CD4-positive, alpha-beta T cell (primary cell): ENCODE measurements at regions not wholly inside any gene's neighbourhood (a gene's known extent, or its start where the extent isn't known, plus 50 kb on each side); places are given as distances from the start of the nearest gene placed in this dataset.

ENCODE experiments used
- ATAC-seq: fragments of 200-7000 bp; cut with Tn5 transposase; one replicate; pipeline ENCODE4 v1.10.0; 2022; ENCODE audit warnings: mild to moderate bottlenecking; ENCODE audit not compliant: poor library complexity
- CTCF ChIA-PET: fragments of 350-600 bp; sonication (Branson Sonifier 250); formaldehyde crosslinking; loops from one replicate; lab custom pipeline; 2021; ENCODE audit warnings: antibody characterized with exemption, inconsistent platforms; lab: Charles Lee
- POLR2A ChIA-PET: fragments of 350-600 bp; sonication (Branson Sonifier 250); formaldehyde crosslinking; loops from one replicate; lab custom pipeline; 2021; ENCODE audit warnings: antibody characterized with exemption, inconsistent platforms; lab: Charles Lee
- DNase-seq, 14 experiments: peaks; one replicate each; pipeline ENCODE4 v3.0.0-alpha.2; 2013 to 2020; ENCODE audit warnings: mixed read lengths in 2 of 14
- H3K27ac ChIP-seq, 2 donors: one replicate each; pipeline versions ENCODE4 v1.5.1 to v1.7.0; 2013; ENCODE audit warnings: low read length in 2 of 2, low read depth in 1 of 2, mild to moderate bottlenecking in 1 of 2
- H3K27me3 ChIP-seq, 2 experiments: 1 replicate in 1 of 2; 2 replicates in 1 of 2; pipeline versions ENCODE4 v1.6.1 to v1.7.0; 2013; ENCODE audit warnings: low read length in 2 of 2, control low read depth in 1 of 2, mild to moderate bottlenecking in 1 of 2, moderate library complexity in 1 of 2; ENCODE audit not compliant: insufficient read depth in 2 of 2, control insufficient read depth in 1 of 2
- H3K36me3 ChIP-seq: one replicate; pipeline ENCODE4 v1.6.1; 2013; ENCODE audit warnings: low read length, control low read depth; ENCODE audit not compliant: insufficient read depth
- H3K4me1 ChIP-seq: one replicate; pipeline ENCODE4 v1.6.1; 2013; ENCODE audit warnings: low read length, control low read depth; ENCODE audit not compliant: insufficient read depth
- H3K4me3 ChIP-seq: one replicate; pipeline ENCODE4 v1.5.1; 2013; ENCODE audit warnings: mild to moderate bottlenecking, low read length, moderate library complexity
- H3K9me3 ChIP-seq, 2 experiments: 1 replicate in 1 of 2; 2 replicates in 1 of 2; pipeline versions ENCODE4 v1.6.1 to v1.7.0; 2013; ENCODE audit warnings: low read length in 2 of 2, mild to moderate bottlenecking in 2 of 2, control low read depth in 1 of 2, moderate library complexity in 1 of 2; ENCODE audit not compliant: control insufficient read depth in 1 of 2, insufficient read depth in 1 of 2
- H3K27ac Mint-ChIP-seq: one replicate; pipeline ENCODE4 v1.8.0; 2020; ENCODE audit warnings: mixed read lengths
- H3K27me3 Mint-ChIP-seq: one replicate; pipeline ENCODE4 v1.8.0; 2021; ENCODE audit warnings: mixed read lengths
- H3K36me3 Mint-ChIP-seq: one replicate; pipeline ENCODE4 v1.8.0; 2021; ENCODE audit warnings: low read depth, mixed read lengths
- H3K4me1 Mint-ChIP-seq: one replicate; pipeline ENCODE4 v1.8.0; 2021; ENCODE audit warnings: low read depth, mixed read lengths
- H3K4me3 Mint-ChIP-seq: one replicate; pipeline ENCODE4 v1.8.0; 2020; ENCODE audit warnings: mild to moderate bottlenecking, mixed read lengths
- H3K9me3 Mint-ChIP-seq: one replicate; pipeline ENCODE4 v1.8.0; 2020; ENCODE audit warnings: mixed read lengths
- CTCF ChIP-seq: fragments of 200-600 bp; IDR thresholded peaks from one replicate; pipeline ENCODE4 v1.8.0; 2022; ENCODE audit warnings: antibody characterized with exemption, mild to moderate bottlenecking
- intact Hi-C, 2 experiments: fragments of 100-400 bp; cut with DNase I in 1 of 2; cut with micrococcal nuclease in 1 of 2; formaldehyde crosslinking; loops; one replicate each; pipeline versions ENCODE4 v1.15.1 to v1.9.0; 2023 to 2025; cut with DNase I, micrococcal nuclease

- no peak overlapping the region for H3K27ac ChIP-seq
- TF ChIP-seq CTCF: no peak
- H3K4me1 ChIP-seq: no peaks in the 10 kb centered on the region
- H3K4me1 Mint-ChIP-seq: no peaks in the 10 kb centered on the region
- no peaks in the 10 kb centered on the region for H3K27me3 ChIP-seq
- POLR2A ChIA-PET: no interaction called here
- no peaks in the 10 kb centered on the region for H3K36me3 ChIP-seq
- peaks cover 18% of the 10 kb centered on the region for H3K9me3 Mint-ChIP-seq
- no peak overlapping the region for H3K4me3 Mint-ChIP-seq
- no peaks in the 10 kb centered on the region for H3K36me3 Mint-ChIP-seq
- intact Hi-C loops: no loop called here
- H3K27ac Mint-ChIP-seq: no peak overlapping the region
- DNase-seq (no peak), ATAC-seq (no peak)
- CTCF ChIA-PET: no interaction called here
- no peaks in the 10 kb centered on the region for H3K27me3 Mint-ChIP-seq
- no peak overlapping the region for H3K4me3 ChIP-seq
- H3K9me3 ChIP-seq: no peaks in the 10 kb centered on the region
Measured at GRCh38 chr9:13615660-13616490, 336.4 kb upstream of the MPDZ start.

GRCh38 chr9:13614060-13614459 lies 334.6 kb upstream of the MPDZ start:
- no peaks in the 10 kb centered on the region for H3K36me3 ChIP-seq
- intact Hi-C loops: no loop called here
- ChIA-PET POLR2A (no interaction called here), CTCF (no interaction called here)
- no peaks in the 10 kb centered on the region for H3K4me1 ChIP-seq
- Mint-ChIP-seq H3K27me3 (no peaks in the 10 kb centered on the region), H3K9me3 (peaks cover 13% of the 10 kb centered on the region), H3K36me3 (no peaks in the 10 kb centered on the region), H3K4me1 (no peaks in the 10 kb centered on the region), H3K27ac (no peak overlapping the region), H3K4me3 (no peak overlapping the region)
- TF ChIP-seq CTCF: no peak
- H3K9me3 ChIP-seq: no peaks in the 10 kb centered on the region
- H3K27me3 ChIP-seq: no peaks in the 10 kb centered on the region
- DNase-seq: no peak
- no peak overlapping the region for H3K4me3 ChIP-seq
- H3K27ac ChIP-seq: no peak overlapping the region
- no peak for ATAC-seq

- intact Hi-C loops: no loop called here
- no peaks in the 10 kb centered on the region for H3K36me3 ChIP-seq
- no peaks in the 10 kb centered on the region for H3K27me3 Mint-ChIP-seq
- H3K9me3 ChIP-seq: no peaks in the 10 kb centered on the region
- DNase-seq (no peak), ATAC-seq (no peak)
- CTCF ChIA-PET: no interaction called here
- H3K27ac Mint-ChIP-seq: no peak overlapping the region
- POLR2A ChIA-PET: no interaction called here
- no peak overlapping the region for H3K27ac ChIP-seq
- TF ChIP-seq CTCF: no peak
- H3K4me1 ChIP-seq: no peaks in the 10 kb centered on the region
- H3K4me3 ChIP-seq: no peak overlapping the region
- no peaks in the 10 kb centered on the region for H3K4me1 Mint-ChIP-seq
- peaks cover 13% of the 10 kb centered on the region for H3K9me3 Mint-ChIP-seq
- H3K27me3 ChIP-seq: no peaks in the 10 kb centered on the region
- no peak overlapping the region for H3K4me3 Mint-ChIP-seq
- no peaks in the 10 kb centered on the region for H3K36me3 Mint-ChIP-seq
Measured at GRCh38 chr9:13613296-13613695, 333.8 kb upstream of the MPDZ start.
